ENCODE measurements at regions not wholly inside any gene's neighbourhood (a gene's known extent, or its start where the extent isn't known, plus 50 kb on each side); places are given as distances from the start of the nearest gene placed in this dataset.
"Not testable (repeated sequence)": the region's sequence is repeated elsewhere in the genome, so short reads cannot be mapped to it uniquely, and the experiment has no call there.

DNA sequence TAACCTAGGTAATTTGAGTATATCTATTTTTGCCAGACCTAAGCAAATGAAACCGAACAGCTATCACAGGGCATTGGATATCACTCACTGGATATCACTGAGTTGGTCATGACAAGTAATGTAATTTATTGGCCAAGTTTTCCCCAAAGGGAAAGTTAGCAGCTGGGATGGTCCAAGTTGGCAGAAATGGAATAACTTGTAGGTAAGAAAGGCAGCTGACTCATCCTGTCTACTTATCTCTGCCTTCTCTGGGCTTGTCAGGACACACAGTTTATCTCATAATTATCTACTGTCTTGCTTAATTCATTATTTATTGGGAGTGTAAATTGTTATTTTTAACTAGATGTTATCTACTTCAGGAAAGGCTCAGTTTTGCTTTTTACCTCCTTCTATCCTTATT, 502.0 kb upstream of the DPP6 start:
- DNase-seq = no peak

DNA sequence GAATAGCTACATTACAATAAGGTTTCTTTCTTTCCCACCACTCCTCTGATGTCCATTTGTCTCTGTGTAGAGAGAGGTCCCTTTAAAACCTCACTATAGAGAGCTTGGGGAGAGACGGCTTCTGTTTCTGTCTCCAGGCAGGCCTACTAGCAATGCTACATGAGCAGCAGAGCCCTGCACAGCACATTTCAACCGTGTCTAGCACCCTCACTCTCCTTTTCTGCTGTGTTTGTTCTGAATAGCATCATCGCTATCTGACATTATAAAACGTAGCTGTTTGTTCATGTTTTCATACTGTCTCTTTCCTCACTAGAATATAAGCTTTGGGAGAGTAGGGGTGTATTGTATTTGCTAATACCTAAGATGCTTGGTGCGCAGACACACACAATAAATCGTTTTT, 487.8 kb upstream of the DPP6 start:
- DNase-seq = no peak

DNA sequence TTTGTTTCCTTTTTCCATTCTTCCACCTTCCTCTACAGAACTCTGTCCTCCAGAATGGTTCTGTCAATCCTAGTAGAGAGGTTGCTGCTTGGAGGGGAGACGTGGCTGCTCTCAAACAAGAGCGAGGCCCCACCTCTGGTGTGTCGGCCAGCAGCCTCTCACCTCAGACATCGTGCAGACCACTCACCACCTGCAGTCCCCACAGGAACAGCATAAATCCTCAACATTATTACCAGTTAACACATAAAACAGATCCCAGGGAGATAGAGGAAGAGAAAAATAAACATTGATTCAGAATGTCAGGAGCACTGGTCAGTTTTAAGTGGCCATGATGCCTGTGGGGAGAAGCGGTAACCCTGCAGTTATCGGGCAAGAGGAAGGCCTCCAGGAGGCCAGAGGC, 485.9 kb upstream of the DPP6 start:
- no peak for DNase-seq

DNA sequence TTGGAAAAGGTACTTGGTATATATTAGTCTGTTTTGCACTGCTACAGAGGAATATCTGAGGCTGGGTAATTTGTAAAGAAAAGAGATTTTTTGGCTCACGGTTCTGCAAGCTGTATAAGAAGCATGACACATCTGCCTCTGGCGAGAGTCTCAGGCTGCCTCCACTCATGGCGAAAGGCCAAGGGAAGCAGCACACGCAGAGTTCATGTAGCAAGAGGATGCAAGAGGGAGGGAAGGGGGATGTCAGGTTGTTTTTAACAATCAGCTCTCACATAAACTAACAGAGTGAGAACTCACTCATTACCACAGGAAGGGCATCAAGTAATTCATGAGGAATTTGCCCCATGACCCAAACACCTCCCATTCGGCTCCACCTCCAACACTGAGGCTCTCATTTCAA, 484.8 kb upstream of the DPP6 start:
- DNase-seq = no peak

DNA sequence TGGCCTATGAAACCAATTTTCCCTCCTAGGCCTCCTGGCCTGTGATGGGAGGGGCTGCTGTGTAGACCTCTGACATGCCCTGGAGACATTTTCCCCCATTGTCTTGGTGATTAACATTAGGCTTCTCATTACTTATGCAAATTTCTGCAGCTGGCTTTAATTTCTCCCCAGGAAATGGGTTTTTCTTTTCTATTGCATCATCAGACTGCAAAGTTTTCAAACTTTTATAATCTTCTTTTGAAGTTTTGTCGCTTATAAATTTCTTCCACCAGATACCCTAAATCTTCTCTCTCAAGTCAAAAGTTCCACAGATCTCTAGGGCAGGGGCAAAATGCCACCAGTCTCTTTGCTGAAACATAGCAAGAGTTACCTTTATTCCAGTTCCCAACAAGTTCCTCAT, 482.7 kb upstream of the DPP6 start:
- not testable (repeated sequence) for DNase-seq

DNA sequence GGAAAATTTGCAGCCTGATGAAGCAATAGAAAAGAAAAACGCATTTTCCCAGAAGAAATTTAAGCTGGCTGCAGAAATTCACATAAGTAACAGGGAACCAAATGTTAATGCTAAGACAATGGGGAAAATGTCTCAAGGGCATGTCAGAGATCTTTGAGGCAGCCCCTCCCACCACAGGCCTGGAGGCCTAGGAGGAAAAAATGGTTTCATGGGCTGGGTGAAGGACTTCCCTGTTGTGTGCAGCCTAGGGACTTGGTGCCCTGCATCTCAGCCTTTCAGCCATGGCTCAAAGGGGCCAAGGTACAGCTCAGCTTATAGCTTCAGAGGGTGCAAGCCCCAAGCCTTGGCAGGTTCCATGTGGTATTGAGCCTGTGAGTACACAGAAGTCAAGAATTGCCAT, 476.1 kb upstream of the DPP6 start:
- no peak for DNase-seq

DNA sequence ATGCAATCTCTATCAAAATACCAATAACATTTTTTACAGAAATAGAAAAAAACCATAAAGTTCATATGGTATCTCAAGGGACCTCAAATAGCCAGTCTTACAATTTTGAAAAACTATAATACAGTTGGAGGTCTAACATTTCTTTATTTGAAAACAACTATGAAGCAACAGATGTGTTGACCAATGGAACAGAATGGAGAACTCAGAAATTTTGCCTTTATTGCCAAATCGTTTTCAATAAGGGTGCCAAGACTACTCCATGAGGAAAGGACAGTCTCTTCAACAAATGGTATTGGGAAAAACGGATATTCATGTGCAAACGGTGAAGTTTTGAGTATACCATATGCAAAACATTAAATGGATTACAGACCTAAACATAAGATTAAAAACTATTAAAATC, 470.8 kb upstream of the DPP6 start:
- no peak for DNase-seq

DNA sequence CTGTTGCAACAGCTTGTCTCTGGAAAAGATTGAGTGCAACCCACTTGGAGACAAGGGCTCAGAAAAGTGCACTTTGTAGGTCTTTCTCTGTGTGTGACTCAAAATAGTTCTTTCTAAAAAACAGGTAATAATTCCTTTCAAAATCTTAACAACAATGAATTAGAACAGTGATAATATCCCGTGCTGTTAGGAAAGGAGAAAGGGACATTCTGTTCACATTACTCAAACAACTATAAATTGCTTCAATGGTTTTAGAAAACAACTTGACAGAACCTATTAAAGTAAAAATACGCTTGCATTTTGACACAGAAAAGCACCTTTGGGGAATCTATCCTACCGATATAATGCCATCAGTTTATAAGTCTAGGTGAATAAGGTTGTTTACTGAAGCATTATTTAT, 468.1 kb upstream of the DPP6 start:
- no peak for DNase-seq

DNA sequence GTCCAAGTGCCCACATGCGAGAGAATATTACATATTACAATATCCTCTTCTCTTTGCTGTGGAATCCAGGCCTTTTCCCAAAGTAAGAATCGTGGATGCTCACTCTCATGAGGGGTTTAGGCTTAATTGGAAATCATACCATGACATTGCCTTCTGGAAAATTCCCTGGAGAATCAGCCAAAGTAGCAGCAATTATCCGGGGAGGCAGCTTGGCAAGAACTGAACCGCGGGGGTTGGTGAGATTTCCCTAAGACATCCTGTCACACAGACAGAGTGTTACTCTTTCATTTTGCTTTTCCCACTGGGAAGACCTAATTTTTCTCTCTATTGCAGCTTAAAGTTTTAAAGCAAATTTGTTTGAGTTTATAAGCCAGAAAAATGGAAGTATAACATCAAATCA, 463.6 kb upstream of the DPP6 start:
- no peak for DNase-seq

DNA sequence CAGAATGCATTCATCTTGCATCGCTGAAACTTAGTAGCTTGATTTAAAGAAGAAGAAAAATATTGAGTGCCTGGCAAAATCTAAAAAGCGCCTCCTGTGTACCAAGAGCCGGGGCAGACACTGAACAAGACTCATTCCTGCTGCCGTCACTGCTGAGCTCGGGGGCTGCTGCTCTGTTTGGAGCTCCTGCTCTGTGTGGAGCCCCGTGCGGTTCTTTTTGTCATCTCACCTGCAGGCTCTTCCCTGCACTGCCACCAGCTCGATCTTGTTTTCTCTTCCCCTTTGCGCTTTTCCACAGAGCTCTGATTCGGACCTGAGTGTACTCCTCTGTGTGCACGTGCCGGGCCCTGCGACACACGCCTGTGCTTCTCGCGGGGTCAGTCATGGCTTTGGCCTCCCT, 462.1 kb upstream of the DPP6 start:
- DNase-seq = no peak

DNA sequence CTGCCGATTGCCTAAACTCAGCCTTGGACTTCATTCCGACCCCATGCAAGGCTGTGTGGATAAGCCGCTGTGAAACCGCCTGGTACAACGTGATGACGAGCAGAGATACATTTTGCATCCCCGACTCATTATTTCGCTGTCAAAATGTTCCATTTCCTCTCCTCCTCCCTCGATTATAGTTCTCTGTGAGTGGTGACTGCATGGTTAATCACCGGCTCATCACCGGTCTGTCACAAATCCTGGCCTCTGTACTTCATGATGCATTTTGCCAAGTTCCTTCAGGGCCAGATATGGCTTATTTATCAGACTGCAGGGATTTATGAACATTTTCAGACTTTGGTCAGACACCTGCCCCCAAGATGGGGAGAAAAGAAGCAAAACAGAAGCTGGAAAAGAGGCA, 461.6 kb upstream of the DPP6 start:
- no peak for DNase-seq

DNA sequence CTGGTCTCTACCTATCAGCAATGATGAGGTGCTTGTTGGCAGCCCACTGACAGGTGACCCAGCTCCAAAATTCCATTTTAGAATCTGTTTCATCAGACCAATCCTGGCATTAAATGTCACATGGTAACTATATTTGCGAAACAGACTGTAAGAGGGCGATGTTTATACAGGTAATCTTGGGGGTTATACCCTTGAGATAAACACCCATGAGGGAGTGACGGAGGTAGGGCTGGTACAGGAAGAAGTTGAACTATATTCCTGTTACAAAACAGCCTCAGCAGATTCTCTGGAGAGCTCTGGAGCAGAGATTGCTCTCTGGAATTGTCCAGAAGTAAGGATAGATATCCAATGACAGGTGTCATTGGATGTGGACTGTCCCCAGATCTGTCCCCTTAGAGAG, 444.8 kb upstream of the DPP6 start:
- DNase-seq = no peak

DNA sequence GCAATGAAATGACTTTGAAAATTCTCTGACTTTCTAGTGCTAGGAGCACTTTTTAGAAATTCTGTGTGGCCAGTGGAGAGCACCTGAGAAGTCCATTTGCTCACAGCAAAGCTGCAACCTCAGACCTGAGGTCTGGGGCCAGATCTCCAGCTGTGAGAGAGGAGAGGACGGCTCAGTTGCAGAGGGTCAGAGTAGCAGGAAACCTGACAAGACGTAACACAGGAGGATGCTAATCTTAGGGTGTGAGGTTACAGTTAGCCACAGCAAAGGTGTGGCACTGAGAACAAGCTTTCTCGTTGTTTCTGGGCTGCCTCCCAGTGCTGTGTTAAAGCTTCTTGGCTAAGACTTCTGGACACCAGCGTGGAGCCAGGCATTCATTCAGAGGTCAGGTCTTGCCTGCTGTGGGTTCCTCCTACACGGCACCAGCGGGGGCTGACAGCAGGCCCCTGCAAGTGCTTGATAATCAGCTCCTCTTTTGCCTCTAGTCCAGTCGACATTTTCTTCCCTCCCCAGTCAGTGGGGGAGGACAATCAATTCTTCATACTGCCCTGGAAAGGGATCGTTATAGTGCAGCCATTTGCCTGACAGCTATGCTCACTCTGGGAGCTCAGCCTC, 435.4 kb upstream of the DPP6 start:
- DNase-seq = peak; percentile 28

DNA sequence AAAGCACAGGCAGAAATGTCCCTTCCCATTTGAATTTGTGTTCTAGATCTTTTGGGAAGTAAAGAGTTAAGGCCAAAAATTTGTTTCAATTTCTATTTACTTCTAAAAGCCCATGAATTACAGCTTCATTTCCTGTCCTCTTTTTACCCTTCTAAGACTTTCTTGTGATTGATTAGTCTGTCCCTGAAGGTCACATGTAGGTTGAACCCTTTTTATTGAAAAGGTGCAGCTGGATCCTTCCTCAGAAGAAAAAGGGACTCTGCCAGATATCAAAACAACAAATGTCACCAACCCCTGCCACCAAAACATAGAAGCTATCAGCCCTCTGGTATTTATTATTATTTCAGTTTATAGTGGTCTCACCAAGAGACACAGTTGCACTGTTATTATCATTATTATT, 424.9 kb upstream of the DPP6 start:
- no peak for DNase-seq

DNA sequence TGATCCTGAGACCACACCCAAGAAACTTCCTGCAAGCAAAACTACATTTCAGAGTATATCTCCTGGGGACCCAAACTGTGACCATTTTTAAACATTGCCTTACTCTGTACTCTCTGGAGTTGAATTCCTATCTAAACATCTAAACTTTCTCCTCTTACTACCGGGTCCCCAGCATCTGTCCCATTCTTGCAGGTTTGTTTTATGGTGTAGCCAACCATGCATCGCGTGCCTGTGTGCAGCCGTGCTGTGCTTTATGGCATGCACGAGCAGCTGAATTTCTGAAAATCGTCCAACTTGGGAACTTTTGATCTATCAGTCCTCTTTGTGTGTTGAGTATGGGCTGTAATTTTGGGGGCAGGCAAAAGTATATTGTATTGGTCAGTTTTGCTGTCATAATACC, 423.8 kb upstream of the DPP6 start:
- DNase-seq = no peak

DNA sequence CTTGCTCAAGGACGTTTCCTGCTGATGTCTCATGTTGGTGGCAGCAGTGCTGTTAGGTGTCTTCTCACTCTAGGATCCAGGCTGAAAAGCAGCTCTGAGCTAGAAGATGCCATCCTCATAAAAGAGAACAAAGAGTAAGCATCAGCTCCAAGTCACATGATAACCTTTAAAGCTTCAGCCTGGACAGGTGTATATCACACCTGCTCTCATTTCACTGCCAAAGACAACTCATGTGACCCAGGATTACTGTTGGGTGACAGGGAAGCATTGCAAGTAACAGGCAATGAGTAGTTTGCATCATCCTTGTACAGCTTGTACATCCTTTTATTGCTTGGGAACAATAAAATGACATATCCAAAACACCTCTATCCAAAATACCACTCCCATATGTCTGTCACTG, 423.4 kb upstream of the DPP6 start:
- peak; percentile 82 for DNase-seq

DNA sequence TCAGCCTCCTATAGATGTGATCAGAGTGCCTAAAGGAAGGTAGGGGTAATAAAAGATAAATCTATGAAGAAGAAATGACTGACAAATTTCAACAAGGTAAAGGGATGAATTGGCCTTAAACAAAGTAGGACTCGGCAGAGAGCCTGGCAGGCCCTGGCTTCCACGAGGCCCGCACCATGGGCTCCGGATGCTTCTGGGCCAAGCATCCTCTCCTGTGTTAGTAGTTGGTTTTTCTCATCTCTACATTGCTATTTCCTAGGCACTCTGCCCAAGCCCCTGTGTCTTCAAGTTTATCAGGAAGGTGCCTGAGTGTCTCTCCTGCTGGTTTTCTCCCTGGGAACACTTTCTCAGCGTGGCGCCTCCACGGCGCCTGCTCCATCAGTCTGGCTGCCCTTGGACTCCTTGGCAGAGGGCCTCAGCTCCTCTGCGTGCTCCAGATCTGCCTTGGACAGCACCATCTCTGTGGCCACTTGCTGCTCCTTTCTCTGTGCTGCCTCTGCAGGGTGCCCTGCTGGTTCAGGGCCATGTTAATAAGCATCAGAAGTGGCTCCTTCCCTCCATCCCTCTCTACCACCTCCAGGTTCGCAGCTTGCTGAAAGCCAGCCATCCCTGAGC, 413.3 kb upstream of the DPP6 start:
- DNase-seq = no peak

DNA sequence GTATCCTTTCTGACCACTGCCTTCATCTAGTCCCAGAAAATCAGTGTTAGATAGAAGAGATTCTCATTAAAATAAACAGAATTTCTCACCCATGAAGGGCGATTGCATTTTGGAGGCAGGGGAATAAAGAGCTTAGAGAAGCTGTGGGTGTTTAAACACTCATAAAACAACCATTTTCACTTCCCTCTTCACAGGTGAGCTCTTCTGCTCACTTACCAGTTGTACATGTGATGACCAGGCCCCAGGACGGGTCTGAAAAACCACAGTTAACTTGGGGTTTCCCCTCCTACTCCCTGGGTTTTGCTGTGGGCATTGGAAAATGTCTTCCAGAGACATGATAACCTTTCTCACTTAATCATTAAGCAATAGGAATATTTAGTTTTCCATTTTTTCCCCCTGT, 411.6 kb upstream of the DPP6 start:
- no peak for DNase-seq

DNA sequence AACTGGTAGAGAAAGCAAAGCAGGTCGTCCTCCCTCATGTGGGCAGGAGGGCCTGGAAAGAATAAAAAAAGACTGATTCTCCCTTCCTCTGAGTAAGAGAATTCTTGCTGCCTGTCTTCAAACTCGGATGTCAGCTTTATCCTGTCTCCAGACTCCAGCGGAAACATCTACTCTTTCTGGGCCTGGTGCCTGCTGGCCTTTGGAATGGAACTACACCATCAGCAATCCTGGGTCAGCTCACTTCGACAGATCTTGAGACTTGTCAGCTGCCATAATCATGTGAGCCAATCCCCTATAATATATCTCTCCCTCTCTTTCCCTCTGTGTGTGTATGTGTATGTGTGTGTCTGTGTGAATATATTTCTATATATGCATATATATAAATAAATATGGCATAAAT, 411.0 kb upstream of the DPP6 start:
- DNase-seq = no peak

DNA sequence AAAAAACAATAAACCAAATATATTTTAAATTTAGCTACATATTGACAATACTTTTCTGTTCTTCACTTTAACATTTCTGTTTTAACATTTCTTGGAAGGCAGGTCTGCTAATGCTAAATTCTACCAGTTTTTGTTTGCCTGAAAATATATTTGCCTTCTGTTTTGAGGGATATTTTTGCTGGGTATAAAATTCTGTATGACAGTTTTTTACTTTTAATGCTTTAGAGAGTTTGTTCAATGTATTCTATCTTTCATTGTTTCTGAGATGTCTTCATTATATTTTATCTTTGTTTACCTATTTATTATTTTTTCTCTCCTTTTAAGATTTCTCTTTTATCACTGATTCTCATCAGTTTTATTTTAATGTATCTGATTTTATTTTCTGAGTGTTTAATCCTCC, 409.2 kb upstream of the DPP6 start:
- no peak for DNase-seq

DNA sequence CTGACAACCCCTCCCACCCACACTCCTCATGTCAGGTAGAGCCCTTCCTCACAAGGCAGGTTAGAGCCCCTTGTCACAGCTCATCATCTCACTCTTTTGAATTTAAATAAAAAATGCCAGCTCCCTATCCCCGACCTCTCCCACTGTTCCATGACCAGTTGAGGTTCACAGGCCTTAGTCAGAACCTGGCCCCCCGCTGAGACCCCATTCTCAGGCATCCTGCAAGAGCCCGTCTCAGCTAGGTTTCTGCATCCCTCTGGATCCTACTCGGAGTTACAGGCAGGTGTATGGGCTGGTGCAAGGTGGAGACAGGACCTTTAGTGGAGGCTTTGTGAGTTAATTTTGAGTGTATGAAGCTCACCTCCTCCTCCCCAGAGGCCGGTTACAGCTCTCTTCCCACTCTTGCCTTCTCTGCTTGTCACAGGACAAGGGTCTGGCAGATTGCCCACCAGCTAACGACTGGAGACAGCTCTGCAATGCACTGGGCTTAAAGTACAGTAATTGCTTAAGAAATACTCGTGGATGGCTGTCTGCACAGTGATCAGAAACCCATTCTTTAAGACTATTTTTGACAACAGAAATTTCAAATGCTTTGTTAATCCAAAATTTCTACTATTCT, 394.9 kb upstream of the DPP6 start:
- peak; percentile 23 for DNase-seq

DNA sequence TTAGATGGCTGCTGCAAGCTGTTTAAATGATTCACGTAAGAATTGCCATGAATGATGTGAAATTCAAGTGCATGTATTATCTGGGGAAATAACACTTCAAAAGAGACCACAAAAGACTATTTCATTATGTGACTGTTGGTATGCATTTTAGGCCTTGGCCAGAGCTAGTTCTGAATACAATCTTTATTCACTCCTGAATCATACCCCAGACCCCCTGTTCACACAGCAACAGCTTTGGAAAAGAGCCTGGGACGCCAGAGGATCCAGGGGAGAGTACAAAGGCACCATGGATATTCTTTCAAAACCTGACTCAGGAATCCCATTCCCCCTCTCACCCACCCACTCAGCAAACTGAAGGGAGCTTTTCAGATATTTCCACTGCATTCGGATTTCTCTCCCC, 377.1 kb upstream of the DPP6 start:
- DNase-seq = no peak

DNA sequence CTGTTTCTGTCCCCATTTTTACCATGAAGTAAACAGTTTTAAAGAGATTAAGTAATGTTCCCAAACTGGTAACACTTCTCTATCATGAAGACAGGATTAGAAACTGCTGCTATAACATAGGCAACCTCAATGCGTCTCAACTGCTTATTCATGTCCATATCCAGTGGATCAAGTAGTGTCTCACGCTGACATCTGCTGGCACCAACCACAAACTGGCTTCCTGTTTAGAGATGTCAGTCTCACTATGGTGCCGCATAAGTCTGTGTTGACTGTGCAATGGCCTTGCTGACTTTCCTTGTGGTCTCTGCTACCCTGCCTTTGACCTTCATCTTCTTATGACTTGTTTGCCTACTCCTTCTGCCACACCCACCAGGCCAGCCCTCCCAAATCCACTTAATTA, 369.6 kb upstream of the DPP6 start:
- DNase-seq = peak; percentile 42

DNA sequence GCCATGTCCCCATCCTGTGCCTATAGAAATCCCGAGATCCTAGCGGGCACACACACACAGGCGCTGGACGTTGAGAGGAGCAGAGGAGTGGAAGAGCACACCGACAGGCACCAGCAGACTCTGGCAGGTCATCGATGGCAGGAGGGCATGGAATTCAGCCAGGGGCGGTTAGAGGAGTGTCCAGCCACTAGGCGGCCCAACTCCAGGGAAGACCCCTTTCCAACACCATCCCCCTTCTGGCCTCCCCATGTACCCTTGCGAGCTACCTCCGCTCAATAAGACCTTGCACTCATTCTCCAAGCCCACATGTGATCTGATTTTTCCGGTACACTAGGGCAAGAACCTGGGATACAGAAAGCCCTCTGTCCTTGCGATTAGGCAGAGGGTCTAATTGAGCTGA, 356.0 kb upstream of the DPP6 start:
- no peak for DNase-seq

DNA sequence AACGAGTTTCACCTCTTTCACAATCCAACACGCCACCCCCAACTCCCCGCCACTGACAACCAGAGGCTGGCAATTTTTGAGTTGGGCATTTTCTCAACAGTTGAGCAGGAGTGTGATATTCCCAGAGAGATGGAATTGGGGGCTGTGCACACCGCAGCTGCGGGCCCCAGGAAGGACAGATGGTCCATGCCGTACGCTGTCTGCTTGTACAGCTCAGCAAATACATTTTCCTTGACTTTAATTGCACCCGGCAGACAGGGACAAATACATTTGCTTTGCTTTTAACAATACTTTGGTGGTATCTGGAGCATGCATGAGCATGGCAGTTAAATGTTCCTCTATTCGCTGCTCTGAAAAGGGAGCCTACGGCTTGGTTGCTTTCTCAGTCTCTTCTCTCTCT, 354.2 kb upstream of the DPP6 start:
- DNase-seq = no peak
